ENCODE measurements at regions not wholly inside any gene's neighbourhood (a gene's known extent, or its start where the extent isn't known, plus 50 kb on each side); places are given as distances from the start of the nearest gene placed in this dataset.

- no peak for DNase-seq
Measured at GRCh38 chr12:97097734-97098133, 190.7 kb downstream of the NEDD1 start.

DNA sequence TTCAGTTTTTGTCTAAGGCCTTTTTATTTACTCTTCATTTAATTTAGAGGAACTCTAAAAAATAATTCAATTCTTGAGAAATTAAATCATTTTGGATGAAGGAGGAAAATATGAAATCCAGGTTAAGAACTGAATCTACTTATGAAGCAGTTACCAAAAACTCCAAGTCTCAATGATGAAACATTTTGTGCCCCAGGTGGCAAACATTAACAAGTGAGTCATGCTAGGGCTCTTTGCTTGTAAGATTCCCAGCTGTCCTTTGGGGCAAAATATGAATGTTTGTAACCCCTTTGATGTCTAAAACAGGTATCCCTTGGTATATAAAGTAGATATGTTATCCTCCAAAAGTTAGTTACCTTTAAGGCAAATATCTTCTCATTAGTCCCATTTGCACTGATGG is 202.4 kb downstream of the NEDD1 start:
- DNase-seq = no peak

DNA sequence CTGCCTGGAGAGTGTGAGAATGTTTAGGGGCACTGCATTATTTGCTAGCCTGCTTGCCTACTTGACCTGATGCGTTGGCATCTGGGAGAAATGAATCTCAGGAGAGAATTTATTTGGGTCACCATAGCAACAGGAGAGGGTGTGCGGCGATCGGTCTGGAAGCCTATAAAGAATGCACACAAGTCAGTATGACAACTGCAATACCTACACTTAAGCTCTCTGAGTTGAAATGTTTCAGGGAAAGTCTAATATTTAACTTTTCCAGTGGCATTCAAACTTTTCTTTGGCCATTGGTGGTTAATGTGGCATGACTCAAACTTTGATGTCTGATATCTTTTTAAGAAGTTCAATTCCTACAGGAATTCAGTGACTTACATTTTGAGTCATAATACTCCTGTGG is 205.1 kb downstream of the NEDD1 start:
- no peak for DNase-seq

GRCh38 chr12:97118796-97119375 is 211.8 kb downstream of the NEDD1 start:
- DNase-seq = no peak

DNA sequence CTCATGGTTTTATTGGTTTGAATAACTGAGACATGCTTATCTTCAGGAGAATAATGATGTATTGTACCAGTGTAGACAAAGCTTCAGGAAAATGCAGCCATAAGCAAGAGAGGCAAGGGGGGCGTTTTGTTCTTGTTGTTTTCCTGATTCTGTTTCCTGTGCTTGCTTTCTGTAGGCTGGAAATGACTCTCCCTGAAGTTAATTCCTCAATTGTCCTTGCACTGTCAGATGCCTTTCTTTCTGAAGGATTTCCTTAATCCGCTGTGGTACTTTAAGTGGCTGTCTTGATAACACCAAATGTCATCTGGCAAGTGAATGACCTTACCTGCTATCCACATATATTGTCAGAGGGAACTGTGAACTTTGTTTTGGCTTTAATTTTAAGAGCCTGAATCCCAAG is 220.0 kb downstream of the NEDD1 start:
- no peak for DNase-seq

- no peak for DNase-seq
Measured at GRCh38 chr12:97131220-97131981, 224.3 kb downstream of the NEDD1 start.

GRCh38 chr12:97132270-97132669 is 225.2 kb downstream of the NEDD1 start:
- DNase-seq = no peak

GRCh38 chr12:97134495-97134894 is 227.4 kb downstream of the NEDD1 start:
- DNase-seq = no peak

GRCh38 chr12:97140355-97140754 is 233.3 kb downstream of the NEDD1 start:
- DNase-seq = no peak

DNA sequence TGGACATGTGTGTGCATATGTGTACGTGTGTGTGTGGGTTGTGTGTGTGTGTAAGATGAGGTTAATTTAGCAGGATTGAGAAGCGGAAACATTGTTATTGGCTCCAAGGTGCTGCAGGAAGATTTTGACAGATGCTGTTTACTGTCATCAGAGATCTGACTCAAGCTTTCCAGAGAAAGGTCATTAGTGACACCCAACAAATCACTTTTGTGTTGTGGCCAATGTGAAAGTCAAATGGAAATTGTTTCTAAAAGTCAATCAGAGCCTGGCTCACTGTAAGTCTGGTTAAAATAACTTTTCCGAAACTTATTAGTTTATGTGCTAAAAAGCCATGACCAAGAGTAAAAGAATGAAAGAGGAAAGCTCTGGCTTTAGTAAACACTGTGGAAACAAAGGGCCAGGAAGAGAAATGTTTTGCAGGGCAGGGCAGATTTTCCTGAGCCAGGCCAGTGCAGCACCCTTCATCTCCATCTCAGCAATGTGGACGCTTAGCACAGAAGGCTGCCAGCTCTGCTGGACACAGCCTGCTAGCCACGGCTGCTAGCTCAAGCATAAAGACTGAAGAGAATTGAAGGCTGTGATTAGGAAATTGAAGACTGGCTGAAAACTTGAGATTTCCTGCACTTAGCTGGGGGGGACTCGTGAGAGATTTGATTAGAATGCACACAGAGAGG is 235.8 kb downstream of the NEDD1 start:
- DNase-seq = no peak

DNA sequence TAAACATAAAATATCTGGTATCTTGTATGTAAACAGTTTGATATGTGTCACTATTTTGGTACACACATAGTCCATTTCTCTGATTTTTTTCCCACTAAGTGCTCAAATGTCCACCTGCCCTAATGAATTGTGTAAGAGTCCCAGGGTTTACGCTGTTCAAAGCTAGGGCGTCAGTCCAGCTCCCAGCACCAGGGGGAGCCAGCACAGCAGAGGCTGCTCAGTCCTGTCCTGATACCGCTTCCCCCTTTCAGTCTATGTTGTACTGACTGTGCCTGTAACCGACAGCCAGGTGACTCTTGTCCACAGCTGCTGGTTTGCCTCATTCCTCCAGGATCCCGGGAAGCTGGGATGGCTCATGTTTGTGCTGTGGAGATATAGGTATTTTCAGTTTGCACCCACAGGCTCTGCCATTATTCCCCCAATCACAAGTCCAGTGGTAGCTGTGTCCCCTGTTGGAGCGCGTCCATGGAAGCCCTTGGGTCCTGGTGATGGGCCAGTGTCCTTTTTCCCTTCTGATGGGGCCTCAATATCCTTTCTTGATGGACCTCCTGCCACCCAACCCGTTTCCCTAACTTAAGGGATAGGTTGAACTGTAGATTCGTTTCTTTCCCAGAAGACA is 242.0 kb downstream of the NEDD1 start:
- DNase-seq = no peak

DNA sequence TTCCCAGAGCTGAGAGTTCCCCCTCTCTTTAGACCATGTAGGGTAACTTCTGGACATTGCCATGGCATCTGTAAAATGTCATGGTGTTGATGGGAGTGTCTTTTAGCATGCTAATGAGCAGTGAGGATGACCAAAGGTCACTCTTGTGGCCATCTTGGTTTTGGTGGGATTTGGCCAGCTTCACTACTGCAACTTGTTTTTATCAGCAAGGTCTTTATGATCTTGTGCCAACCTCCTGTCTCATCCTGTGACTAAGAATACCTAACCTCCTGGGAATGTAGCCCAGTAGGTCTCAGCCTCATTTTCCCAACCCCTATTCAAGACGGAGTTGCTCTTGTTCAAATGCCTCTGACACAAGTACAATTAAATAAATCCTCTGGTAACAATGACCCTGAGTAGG is 244.4 kb downstream of the NEDD1 start:
- no peak for DNase-seq

DNA sequence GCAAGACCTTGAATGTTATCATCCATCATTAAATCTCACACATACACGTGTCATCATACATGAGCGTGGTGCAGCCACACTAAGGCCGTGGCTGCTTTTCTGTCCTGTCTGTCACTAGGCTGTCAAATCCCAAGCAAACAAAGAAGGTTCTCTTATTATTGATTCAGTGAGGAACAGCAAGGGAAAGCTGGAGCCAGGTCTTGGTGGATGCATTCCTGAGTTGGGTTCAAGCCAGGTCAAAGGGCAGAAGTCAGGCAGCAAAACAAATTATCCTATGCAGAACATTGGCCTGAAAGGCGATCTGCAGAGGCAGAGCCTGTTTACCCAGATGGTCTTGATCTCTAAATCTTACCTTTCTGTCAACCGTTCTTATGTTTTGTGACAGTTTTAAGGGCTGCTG is 252.3 kb downstream of the NEDD1 start:
- DNase-seq = no peak

GRCh38 chr12:97160277-97160676 is 253.2 kb downstream of the NEDD1 start:
- no peak for DNase-seq

GRCh38 chr12:97162173-97162572 is 255.1 kb downstream of the NEDD1 start:
- DNase-seq = no peak

DNA sequence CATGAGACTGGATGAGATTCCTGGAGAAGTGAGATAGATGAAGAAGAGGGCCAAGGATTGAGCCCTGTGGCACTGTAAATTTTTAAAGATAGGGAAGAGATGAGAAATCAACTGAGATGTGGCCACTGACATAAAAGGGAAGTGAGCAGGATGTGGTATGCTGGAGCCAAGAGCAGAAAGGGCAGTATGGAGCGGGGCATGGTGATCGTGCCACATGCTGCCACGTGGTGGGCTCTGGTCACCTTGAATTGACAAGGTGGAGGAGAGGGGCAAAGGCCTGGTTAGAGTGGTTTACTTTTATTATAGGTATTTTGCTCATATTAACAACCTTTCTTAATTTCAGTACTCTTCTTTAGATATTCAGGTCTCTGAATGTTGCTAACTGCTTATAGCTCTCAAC is 257.9 kb downstream of the NEDD1 start:
- DNase-seq = no peak

- DNase-seq = no peak
Measured at GRCh38 chr12:97167598-97167997, 260.5 kb downstream of the NEDD1 start.

- no peak for DNase-seq
Measured at GRCh38 chr12:97168804-97169203, 261.7 kb downstream of the NEDD1 start.

GRCh38 chr12:97169889-97170567 is 263.0 kb downstream of the NEDD1 start:
- DNase-seq = no peak

DNA sequence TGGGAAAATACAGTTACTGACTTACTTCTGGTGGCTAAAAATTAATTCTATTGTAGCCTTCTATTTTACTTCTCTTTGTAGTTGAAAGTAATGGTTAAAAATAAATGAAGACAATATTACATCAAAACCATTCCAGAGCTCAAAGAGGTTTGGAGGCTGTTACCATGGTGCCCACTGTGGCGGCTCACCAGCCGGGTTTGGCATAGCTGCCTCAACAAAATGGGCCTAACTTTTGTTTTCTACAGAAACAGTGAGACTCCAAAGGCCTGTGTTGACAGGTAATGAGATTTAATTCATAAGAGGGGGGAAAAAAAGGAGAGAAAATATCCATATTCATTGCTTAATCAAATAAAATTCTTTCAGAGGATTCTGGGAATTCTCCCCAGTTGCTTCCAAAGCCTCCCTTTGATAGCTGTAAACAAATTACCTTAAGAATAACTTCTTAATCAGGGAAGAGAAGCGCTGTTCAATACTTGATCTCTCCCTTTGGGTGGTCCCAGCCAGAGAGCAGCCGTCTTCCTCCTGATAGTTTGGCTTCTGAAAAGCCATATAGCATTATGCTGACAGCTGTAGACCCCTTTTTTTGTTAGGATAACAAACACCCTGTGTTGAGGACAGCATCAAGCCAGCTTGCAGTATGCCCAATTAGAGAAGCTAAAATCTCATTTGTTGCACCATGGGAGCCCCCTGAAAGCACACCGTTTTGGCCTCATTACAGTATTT is 266.8 kb downstream of the NEDD1 start:
- DNase-seq = no peak

DNA sequence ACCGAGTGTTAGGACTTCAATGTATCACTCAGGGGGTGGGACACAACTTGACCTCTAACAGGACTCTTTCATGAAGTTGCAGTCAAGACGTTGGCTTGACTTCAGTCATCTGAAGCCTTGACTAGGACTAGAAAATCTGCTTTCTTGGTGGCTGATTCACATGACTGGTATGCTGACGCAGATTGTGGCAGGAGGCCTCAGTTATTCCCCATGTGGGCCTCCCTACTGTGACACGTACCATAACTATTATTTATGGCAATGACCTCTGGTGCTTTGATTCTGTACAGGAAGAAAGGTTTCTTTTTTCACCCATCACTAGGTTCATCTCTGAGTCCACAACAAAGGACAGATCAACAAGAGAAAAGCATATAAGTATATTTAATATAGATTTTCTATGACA is 270.4 kb downstream of the NEDD1 start:
- DNase-seq = no peak

DNA sequence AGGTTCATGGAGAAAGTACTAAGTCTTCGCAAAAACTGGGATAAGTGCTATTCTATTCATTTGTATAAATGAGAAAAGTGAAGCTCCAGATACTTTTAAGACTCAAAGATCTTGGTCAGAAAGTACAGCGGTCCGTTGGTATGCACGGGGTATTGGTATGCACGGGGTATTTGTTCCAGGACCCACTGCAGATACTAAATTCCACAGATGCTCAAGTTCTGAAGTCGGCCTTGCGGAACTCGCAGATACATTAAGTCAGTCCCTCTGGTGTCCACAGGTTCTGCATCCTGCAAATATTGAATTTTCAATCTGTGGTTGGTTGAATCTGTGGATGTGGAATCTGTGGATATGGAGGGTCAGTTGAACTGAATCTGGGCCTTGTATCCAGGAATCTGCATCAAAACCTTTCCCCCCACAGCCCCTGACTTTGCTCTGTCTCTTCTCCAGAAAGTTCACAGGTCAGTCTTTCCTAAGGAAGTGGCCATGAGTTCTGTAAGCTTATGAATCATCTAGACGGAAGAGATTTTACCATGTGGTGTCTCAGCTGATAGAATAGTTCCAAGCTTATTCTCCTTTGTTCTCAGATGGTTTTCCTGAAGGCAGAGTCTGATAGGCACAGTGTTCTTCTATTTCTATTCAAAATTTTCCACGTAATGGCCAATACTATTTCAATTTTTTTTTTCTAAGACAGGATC is 274.7 kb downstream of the NEDD1 start:
- no peak for DNase-seq

Measured in left hindlimb (tissue), 1 donor.